HepG2 (cell line): ENCODE measurements at regions not wholly inside any gene's neighbourhood (a gene's known extent, or its start where the extent isn't known, plus 50 kb on each side); places are given as distances from the start of the nearest gene placed in this dataset.

ENCODE experiments used
- KMT2A ChIP-seq: sonication (generic); formaldehyde crosslinking; IDR thresholded peaks from 2 replicates; pipeline ENCODE4 v1.4.0; 2020; ENCODE audit warnings: missing genetic modification reagents
- WIZ ChIP-seq: sonication (generic); formaldehyde crosslinking; IDR thresholded peaks from 2 replicates; pipeline ENCODE4 v1.5.1; 2020; ENCODE audit warnings: mild to moderate bottlenecking, missing genetic modification reagents
- ZBTB49 ChIP-seq: sonication (generic); formaldehyde crosslinking; IDR thresholded peaks from 2 replicates; pipeline ENCODE4 v1.4.0; 2020; ENCODE audit warnings: missing genetic modification reagents, borderline replicate concordance
- ZNF142 ChIP-seq: sonication (generic); formaldehyde crosslinking; IDR thresholded peaks from 2 replicates; pipeline ENCODE4 v1.4.0; 2020; ENCODE audit warnings: missing genetic modification reagents
- TF ChIP-seq, protein P1 (sequence below), 2 experiments: fragments of 450-650 bp in 1 of 2; sonication (generic) in 1 of 2; formaldehyde crosslinking in 1 of 2; IDR thresholded peaks; 2 replicates each; pipeline versions ENCODE4 v1.6.1 to v1.8.0; 2016 to 2022; ENCODE audit warnings: antibody characterized with exemption in 1 of 2, mild to moderate bottlenecking in 1 of 2, missing genetic modification reagents in 1 of 2
- TF ChIP-seq, protein P2 (sequence below): sonication (generic); formaldehyde crosslinking; IDR thresholded peaks from 2 replicates; pipeline ENCODE4 v1.5.1; 2020; ENCODE audit warnings: missing genetic modification reagents, mild to moderate bottlenecking, borderline replicate concordance

- TF ChIP-seq, protein P1, sequence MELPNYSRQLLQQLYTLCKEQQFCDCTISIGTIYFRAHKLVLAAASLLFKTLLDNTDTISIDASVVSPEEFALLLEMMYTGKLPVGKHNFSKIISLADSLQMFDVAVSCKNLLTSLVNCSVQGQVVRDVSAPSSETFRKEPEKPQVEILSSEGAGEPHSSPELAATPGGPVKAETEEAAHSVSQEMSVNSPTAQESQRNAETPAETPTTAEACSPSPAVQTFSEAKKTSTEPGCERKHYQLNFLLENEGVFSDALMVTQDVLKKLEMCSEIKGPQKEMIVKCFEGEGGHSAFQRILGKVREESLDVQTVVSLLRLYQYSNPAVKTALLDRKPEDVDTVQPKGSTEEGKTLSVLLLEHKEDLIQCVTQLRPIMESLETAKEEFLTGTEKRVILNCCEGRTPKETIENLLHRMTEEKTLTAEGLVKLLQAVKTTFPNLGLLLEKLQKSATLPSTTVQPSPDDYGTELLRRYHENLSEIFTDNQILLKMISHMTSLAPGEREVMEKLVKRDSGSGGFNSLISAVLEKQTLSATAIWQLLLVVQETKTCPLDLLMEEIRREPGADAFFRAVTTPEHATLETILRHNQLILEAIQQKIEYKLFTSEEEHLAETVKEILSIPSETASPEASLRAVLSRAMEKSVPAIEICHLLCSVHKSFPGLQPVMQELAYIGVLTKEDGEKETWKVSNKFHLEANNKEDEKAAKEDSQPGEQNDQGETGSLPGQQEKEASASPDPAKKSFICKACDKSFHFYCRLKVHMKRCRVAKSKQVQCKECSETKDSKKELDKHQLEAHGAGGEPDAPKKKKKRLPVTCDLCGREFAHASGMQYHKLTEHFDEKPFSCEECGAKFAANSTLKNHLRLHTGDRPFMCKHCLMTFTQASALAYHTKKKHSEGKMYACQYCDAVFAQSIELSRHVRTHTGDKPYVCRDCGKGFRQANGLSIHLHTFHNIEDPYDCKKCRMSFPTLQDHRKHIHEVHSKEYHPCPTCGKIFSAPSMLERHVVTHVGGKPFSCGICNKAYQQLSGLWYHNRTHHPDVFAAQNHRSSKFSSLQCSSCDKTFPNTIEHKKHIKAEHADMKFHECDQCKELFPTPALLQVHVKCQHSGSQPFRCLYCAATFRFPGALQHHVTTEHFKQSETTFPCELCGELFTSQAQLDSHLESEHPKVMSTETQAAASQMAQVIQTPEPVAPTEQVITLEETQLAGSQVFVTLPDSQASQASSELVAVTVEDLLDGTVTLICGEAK (IDR thresholded peaks at IDR 0.05) = no peak
- TF ChIP-seq, protein P1 (CRISPR knock-in tag; IDR thresholded peaks at IDR 0.05) = no peak
- TF ChIP-seq, protein P2, sequence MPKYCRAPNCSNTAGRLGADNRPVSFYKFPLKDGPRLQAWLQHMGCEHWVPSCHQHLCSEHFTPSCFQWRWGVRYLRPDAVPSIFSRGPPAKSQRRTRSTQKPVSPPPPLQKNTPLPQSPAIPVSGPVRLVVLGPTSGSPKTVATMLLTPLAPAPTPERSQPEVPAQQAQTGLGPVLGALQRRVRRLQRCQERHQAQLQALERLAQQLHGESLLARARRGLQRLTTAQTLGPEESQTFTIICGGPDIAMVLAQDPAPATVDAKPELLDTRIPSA (CRISPR knock-in tag) = no peak
- TF ChIP-seq WIZ = no peak
- no peak for TF ChIP-seq KMT2A
- TF ChIP-seq ZBTB49 (CRISPR knock-in tag) = no peak
- no peak for TF ChIP-seq ZNF142 (CRISPR knock-in tag)
Measured at GRCh38 chr2:18403921-18404522, 156.4 kb downstream of the RDH14 start (continued).
